ENCODE measurements at regions not wholly inside any gene's neighbourhood (a gene's known extent, or its start where the extent isn't known, plus 50 kb on each side); places are given as distances from the start of the nearest gene placed in this dataset.

GRCh38 chr6:14316651-14317386 lies 199.2 kb downstream of the CD83 start:
- H3K4me3 ChIP-seq (ENCODE audit: low read length): no peak overlapping the region
- TF ChIP-seq ZNF274 (IDR thresholded peaks at IDR 0.05; ENCODE audit: low read depth, low read length): no peak

- no peak for TF ChIP-seq ZNF274 (IDR thresholded peaks at IDR 0.05; ENCODE audit: low read depth, low read length)
- H3K4me3 ChIP-seq (ENCODE audit: low read length): no peak overlapping the region
Measured at GRCh38 chr6:14317387-14317970, 199.9 kb downstream of the CD83 start.

DNA sequence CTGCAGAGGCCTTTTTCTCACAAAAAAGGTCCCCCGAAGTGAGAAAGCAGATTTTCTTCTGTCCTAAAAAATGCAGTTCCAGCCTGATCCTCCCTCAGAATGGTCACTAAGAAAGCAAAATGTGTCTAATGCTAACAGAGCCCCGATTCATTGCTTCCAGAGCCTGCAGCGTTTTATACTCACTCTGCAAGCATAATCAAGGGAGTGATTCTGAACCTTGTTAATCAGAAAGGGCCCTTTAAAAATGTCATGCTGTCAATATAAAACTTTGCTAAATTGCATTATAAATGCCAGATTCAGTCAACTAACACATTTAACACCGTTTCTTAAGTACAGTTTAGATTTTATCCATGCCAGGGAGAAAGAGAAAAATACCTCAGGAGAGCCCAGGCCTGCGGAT lies 202.8 kb downstream of the CD83 start:
- no peak overlapping the region for H3K4me3 ChIP-seq (ENCODE audit: low read length)
- no peak for TF ChIP-seq ZNF274 (IDR thresholded peaks at IDR 0.05; ENCODE audit: low read depth, low read length)

DNA sequence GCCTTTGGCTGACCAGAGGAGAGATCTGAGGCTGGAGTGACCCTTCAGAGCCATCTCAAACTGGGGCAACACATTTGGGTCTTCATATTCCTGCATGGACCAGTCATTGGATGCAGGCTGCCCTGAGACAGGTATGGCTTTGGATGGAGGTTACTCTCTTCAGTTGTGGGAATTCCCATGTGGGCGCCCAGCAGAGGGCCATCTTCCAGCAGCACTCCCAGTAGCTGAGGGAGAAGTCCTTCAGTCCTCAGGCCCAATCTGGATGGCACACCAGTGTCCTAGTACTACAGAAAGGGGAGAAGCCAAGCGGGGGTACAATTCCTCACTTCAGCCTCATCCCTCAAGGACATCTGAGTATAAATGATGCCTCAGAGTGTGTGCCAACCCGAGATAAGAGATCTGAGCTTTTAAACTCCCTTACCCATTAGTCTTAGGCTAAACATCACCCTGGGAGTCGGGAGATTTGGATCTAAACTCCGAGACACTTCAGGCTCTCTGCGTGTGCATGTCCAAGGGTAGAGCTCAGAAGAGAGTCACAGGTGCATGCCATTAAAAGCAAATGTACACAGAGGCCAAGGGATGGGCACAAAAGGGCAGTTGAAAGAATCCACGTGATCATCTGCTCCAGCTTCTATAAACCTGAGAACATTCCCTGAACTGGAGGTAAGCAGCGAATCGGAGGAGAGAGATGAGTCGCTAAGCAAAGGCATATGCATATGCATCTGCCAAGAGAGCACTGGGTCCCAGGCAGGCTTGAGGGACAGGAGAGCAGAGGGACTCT lies 204.6 kb downstream of the CD83 start:
- H3K4me3 ChIP-seq (ENCODE audit: low read length): no peak overlapping the region
- no peak for TF ChIP-seq ZNF274 (IDR thresholded peaks at IDR 0.05; ENCODE audit: low read depth, low read length)

DNA sequence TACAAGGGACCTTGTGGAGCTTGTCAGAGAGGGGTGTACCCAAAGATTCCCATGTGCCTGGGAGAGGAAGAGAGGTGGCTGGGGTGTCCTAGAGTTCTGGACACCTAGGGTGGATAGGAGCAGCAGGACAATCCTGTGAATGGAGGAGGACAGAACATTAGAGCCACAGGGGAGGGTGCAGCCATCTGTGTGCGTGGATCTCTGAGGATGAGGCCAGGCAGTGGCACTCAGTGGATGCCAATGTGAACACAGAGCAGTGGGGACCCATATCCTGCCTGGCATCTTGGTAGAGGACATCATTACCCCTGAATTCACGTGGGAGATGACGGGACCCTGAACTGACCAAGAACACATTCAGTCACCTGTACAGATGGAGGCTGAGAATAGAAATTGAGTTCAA lies 205.3 kb downstream of the CD83 start:
- no peak overlapping the region for H3K4me3 ChIP-seq (ENCODE audit: low read length)
- TF ChIP-seq ZNF274 (IDR thresholded peaks at IDR 0.05; ENCODE audit: low read depth, low read length): no peak

- H3K4me3 ChIP-seq (ENCODE audit: low read length): no peak overlapping the region
- TF ChIP-seq ZNF274 (IDR thresholded peaks at IDR 0.05; ENCODE audit: low read depth, low read length): no peak
Measured at GRCh38 chr6:14326774-14327173, 209.2 kb downstream of the CD83 start.

GRCh38 chr6:14328163-14328562 lies 210.6 kb downstream of the CD83 start:
- no peak for TF ChIP-seq ZNF274 (IDR thresholded peaks at IDR 0.05; ENCODE audit: low read depth, low read length)
- H3K4me3 ChIP-seq (ENCODE audit: low read length): no peak overlapping the region

GRCh38 chr6:14333556-14334305 lies 216.2 kb downstream of the CD83 start:
- H3K4me3 ChIP-seq (ENCODE audit: low read length): no peak overlapping the region
- TF ChIP-seq ZNF274 (IDR thresholded peaks at IDR 0.05; ENCODE audit: low read depth, low read length): no peak

DNA sequence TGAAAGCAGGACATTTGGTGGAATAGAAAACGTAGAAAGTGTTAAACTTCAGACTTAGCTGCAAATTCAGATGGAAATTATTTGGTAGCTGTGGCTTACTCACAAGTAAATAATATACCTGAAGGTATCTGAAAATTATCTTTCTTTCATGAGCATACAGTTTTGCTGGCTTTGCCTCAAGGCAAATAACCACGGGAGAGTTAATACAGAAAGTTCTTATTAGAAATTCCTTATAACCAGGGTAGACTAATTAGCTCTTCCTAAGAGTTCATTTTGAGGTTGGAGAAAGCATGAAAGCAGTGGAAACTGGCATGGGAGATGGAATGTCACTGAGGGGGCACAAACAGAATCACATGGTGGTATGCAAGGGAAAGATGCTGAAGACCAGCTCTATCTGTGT lies 217.5 kb downstream of the CD83 start:
- no peak overlapping the region for H3K4me3 ChIP-seq (ENCODE audit: low read length)
- TF ChIP-seq ZNF274 (IDR thresholded peaks at IDR 0.05; ENCODE audit: low read depth, low read length): no peak

DNA sequence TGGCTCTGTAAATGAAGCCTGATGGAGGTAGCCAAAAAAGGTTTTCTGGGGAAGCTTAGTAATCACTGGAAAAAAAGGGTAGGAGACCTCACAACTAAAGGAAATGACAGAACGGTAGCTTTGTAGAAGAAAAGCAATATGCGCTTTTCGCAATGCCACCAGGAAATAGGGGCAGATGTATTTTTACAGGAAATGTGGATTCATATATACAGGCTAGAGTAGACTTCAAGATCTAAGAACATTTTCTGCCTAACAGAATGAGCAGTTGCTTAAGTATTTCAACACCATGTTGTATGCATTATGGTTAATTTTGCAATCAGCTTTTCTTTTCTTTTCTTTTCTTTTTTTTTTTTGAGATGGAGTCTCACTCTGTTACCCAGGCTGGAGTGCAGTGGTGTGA lies 219.6 kb downstream of the CD83 start:
- H3K4me3 ChIP-seq (ENCODE audit: low read length): no peak overlapping the region
- no peak for TF ChIP-seq ZNF274 (IDR thresholded peaks at IDR 0.05; ENCODE audit: low read depth, low read length)

- no peak overlapping the region for H3K4me3 ChIP-seq (ENCODE audit: low read length)
- no peak for TF ChIP-seq ZNF274 (IDR thresholded peaks at IDR 0.05; ENCODE audit: low read depth, low read length)
Measured at GRCh38 chr6:14339172-14339571, 221.6 kb downstream of the CD83 start.

DNA sequence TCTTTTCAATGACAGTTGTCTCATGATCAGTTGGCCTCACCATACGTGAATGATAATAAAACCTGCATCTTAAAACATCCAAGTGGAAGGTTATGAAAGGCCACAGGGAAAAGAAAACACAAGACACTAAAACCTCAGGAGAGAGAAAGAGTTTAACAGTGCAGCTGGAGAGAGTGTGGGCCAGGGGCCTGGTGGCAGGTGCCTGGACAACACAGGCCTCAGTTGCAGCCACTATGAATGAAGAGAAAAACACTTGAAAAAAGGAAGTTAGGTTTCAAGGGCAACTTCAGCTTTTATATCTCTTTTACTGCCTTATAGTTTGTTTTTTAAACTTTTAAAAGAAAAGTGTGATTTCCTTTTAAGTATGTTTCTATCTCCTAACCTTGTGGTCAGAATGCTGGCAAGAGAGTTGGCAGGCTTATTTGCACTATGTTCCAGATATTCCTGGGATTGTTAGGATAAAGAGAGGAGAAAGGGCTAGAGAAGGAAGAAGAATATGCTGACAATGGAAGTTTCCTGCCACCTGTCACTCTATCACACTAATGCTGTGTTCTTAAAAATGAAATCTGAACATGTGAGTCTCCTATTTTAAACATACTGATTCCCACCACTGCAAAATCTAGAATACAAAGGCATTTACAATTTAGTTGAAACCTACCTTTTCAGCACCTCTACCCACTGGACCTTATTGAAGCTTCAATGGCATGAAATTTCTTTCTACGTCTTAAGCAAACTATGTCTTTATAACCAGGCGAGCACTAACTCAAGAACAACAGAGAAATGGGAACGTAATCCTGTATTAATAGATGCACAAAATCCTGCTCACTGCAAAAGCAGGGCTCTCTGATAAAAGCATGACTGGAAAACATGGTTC lies 222.4 kb downstream of the CD83 start:
- no peak overlapping the region for H3K4me3 ChIP-seq (ENCODE audit: low read length)
- TF ChIP-seq ZNF274 (IDR thresholded peaks at IDR 0.05; ENCODE audit: low read depth, low read length): no peak

- TF ChIP-seq ZNF274 (IDR thresholded peaks at IDR 0.05; ENCODE audit: low read depth, low read length): no peak
- no peak overlapping the region for H3K4me3 ChIP-seq (ENCODE audit: low read length)
Measured at GRCh38 chr6:14344486-14344885, 226.9 kb downstream of the CD83 start.

Measured in GM08714 (cell line).